Ishikawa (cell line): ENCODE measurements at regions not wholly inside any gene's neighbourhood (a gene's known extent, or its start where the extent isn't known, plus 50 kb on each side); places are given as distances from the start of the nearest gene placed in this dataset.

Source experiments
- CEBPB ChIP-seq: IDR thresholded peaks from 2 replicates; pipeline ENCODE4 v1.6.1; 2012
- CREB1 ChIP-seq: IDR thresholded peaks from 2 replicates; pipeline ENCODE4 v1.6.1; 2012; ENCODE audit warnings: low read depth
- EGR1 ChIP-seq: IDR thresholded peaks from 2 replicates; pipeline ENCODE4 v1.6.1; 2012
- EP300 ChIP-seq: IDR thresholded peaks from 2 replicates; pipeline ENCODE4 v1.6.1; 2012; ENCODE audit warnings: borderline replicate concordance
- FOXM1 ChIP-seq: IDR thresholded peaks from 2 replicates; pipeline ENCODE4 v1.6.1; 2012; ENCODE audit warnings: low read depth, borderline replicate concordance
- NFIC ChIP-seq: IDR thresholded peaks from 2 replicates; pipeline ENCODE4 v1.6.1; 2012
- RAD21 ChIP-seq: IDR thresholded peaks from 2 replicates; pipeline ENCODE4 v1.6.1; 2012; ENCODE audit warnings: low read depth
- REST ChIP-seq: IDR thresholded peaks from 2 replicates; pipeline ENCODE4 v1.6.1; 2012; ENCODE audit warnings: low read depth, mild to moderate bottlenecking
- TAF1 ChIP-seq: IDR thresholded peaks from 2 replicates; pipeline ENCODE4 v1.6.1; 2012; ENCODE audit warnings: low read depth, mild to moderate bottlenecking
- TCF12 ChIP-seq: IDR thresholded peaks from 2 replicates; pipeline ENCODE4 v1.6.1; 2012; ENCODE audit warnings: low read depth
- TEAD4 ChIP-seq: IDR thresholded peaks from 2 replicates; pipeline ENCODE4 v1.6.1; 2012
- USF1 ChIP-seq: IDR thresholded peaks from 2 replicates; pipeline ENCODE4 v1.6.1; 2012
- YY1 ChIP-seq: IDR thresholded peaks from 2 replicates; pipeline ENCODE4 v1.6.1; 2012; ENCODE audit warnings: low read depth
- ZBTB7A ChIP-seq: IDR thresholded peaks from 2 replicates; pipeline ENCODE4 v1.6.1; 2012; ENCODE audit warnings: low read depth
- TF ChIP-seq, protein P1 (sequence below): IDR thresholded peaks from 2 replicates; pipeline ENCODE4 v1.6.1; 2012

GRCh38 chr6:100134297-100134696 is 140.3 kb upstream of the MCHR2 start:
- TF ChIP-seq NFIC (no peak), EP300 (no peak), REST (no peak), YY1 (no peak), FOXM1 (no peak), USF1 (no peak), ZBTB7A (no peak), EGR1 (no peak), TAF1 (no peak), TCF12 (no peak), TEAD4 (no peak), RAD21 (no peak), CEBPB (no peak), CREB1 (no peak)
- TF ChIP-seq, protein P1, sequence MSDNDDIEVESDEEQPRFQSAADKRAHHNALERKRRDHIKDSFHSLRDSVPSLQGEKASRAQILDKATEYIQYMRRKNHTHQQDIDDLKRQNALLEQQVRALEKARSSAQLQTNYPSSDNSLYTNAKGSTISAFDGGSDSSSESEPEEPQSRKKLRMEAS, result no peak

GRCh38 chr6:100132005-100132404 is 138.0 kb upstream of the MCHR2 start:
- TF ChIP-seq CREB1, result no peak
- no peak for TF ChIP-seq YY1
- no peak for TF ChIP-seq TAF1
- no peak for TF ChIP-seq USF1
- no peak for TF ChIP-seq CEBPB
- no peak for TF ChIP-seq RAD21
- TF ChIP-seq, protein P1, result no peak
- no peak for TF ChIP-seq ZBTB7A
- TF ChIP-seq TCF12, result no peak
- no peak for TF ChIP-seq TEAD4
- no peak for TF ChIP-seq EGR1
- TF ChIP-seq NFIC, result no peak
- TF ChIP-seq FOXM1, result no peak
- TF ChIP-seq EP300, result no peak
- TF ChIP-seq REST, result no peak

GRCh38 chr6:100130630-100131029 is 136.6 kb upstream of the MCHR2 start:
- TF ChIP-seq, protein P1, result no peak
- TF ChIP-seq ZBTB7A, result no peak
- TF ChIP-seq EP300, result no peak
- TF ChIP-seq YY1, result no peak
- TF ChIP-seq CEBPB, result no peak
- no peak for TF ChIP-seq TCF12
- no peak for TF ChIP-seq EGR1

DNA sequence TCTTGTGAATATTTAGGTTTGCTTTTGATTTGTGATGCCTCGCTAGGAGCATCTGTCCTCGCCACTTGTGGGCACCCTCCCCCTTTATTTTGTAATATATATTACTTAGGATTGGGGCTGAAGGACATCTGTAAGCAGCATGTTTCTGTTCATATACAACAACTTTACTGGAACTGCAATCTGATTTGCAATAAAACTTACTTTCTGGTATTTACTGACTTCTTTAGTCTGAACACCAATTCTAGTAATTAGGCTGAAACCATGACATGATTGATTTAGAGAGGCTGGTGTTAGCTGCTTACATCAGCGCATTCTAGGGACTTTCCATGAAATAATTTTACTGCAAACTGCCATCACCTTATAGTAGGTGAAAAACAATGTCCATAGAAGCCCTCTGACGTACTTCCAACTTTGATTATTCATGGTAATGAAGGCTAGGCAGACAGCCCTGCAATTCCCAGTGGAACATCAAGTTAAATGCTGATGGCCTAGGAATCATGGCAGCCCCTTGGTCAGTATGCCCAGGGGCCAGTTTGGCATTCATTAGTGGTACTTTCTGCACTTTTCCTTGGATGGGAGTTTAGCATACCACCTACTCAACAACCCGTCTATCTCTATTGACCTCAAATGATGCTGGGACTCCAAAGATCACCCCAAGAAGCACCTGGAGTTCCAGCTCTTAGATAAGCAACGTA is 132.9 kb upstream of the MCHR2 start:
- no peak for TF ChIP-seq FOXM1
- no peak for TF ChIP-seq REST
- no peak for TF ChIP-seq TAF1
- TF ChIP-seq CEBPB, result no peak
- TF ChIP-seq, protein P1, result no peak
- TF ChIP-seq EP300, result no peak
- no peak for TF ChIP-seq CREB1
